ENCODE measurements at regions not wholly inside any gene's neighbourhood (a gene's known extent, or its start where the extent isn't known, plus 50 kb on each side); places are given as distances from the start of the nearest gene placed in this dataset.

DNA sequence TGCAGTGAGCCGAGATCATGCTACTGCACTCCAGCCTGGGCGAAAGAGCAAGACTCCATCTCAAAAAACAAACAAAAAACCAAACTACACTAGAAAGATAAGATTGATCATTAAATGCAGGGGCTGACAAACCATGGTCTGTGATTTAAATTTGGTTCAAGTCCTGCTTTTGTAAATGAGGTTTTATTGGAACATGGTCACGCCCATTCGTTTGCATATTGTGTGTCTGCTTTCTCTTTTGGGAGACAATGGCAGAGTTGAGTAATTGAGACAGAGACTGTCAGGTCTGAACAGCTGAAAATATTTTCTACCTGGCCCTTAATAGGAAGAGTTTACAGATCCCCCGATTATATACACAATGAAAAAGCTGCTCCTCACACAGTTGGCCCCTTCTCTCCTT lies 235.5 kb upstream of the EEF2KMT start:
- TF ChIP-seq, protein P1, sequence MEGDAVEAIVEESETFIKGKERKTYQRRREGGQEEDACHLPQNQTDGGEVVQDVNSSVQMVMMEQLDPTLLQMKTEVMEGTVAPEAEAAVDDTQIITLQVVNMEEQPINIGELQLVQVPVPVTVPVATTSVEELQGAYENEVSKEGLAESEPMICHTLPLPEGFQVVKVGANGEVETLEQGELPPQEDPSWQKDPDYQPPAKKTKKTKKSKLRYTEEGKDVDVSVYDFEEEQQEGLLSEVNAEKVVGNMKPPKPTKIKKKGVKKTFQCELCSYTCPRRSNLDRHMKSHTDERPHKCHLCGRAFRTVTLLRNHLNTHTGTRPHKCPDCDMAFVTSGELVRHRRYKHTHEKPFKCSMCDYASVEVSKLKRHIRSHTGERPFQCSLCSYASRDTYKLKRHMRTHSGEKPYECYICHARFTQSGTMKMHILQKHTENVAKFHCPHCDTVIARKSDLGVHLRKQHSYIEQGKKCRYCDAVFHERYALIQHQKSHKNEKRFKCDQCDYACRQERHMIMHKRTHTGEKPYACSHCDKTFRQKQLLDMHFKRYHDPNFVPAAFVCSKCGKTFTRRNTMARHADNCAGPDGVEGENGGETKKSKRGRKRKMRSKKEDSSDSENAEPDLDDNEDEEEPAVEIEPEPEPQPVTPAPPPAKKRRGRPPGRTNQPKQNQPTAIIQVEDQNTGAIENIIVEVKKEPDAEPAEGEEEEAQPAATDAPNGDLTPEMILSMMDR (IDR thresholded peaks at IDR 0.05; ENCODE audit: insufficient read depth, low read length, missing control alignments) = no peak
- no peak for DNase-seq (ENCODE audit: low read depth, low spot score)
- POLR2A ChIA-PET = no interaction called here
- CTCF ChIA-PET = no interaction called here
- H3K4me3 ChIP-seq (ENCODE audit: low read depth, low read length) = no peak overlapping the region

DNA sequence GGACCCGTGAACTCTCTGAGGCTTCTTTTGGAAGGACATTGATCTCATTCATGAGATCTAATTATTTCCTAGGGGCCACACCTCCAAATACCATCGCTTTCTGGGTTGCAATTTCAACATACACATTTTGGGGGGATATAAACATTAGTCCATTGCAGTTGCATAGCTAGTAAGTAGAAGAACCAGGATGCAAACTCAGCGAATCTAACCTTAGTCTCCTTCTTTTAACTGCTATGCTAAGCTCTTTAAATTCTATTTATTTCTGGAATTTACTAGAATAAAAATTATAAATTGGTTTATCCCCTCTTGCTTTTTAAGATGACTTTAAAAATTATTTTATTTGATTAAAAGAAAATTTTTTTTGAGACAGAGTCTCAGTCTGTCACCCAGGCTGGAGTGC lies 232.5 kb upstream of the EEF2KMT start:
- H3K4me3 ChIP-seq (ENCODE audit: low read depth, low read length) = no peak overlapping the region
- TF ChIP-seq, protein P1 (IDR thresholded peaks at IDR 0.05; ENCODE audit: insufficient read depth, low read length, missing control alignments) = no peak
- POLR2A ChIA-PET = no interaction called here
- CTCF ChIA-PET = no interaction called here
- no peak for DNase-seq (ENCODE audit: low read depth, low spot score)

DNA sequence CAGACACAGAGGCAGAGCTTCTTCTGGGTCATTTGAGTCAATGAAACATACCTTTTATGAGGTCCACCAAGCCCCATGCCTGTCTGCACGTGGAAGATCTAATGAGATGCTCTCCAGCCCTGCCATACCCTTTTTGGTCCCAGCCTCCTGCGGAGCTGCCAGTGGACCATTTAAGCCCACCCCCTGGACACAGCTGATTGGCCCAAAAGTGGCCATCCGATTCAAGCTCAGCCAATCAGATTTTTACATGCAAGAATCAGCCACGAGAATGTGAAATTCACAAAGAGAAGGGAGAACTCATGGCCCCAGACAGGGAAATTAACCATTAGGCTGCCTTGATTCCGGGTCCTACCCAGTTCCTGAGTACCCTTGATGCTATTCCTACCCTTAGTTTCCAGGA lies 231.0 kb upstream of the EEF2KMT start:
- H3K4me3 ChIP-seq (ENCODE audit: low read depth, low read length) = no peak overlapping the region
- ChIA-PET CTCF (no interaction called here), POLR2A (no interaction called here)
- TF ChIP-seq, protein P1 (IDR thresholded peaks at IDR 0.05; ENCODE audit: insufficient read depth, low read length, missing control alignments) = no peak
- DNase-seq (ENCODE audit: low read depth, low spot score) = no peak

DNA sequence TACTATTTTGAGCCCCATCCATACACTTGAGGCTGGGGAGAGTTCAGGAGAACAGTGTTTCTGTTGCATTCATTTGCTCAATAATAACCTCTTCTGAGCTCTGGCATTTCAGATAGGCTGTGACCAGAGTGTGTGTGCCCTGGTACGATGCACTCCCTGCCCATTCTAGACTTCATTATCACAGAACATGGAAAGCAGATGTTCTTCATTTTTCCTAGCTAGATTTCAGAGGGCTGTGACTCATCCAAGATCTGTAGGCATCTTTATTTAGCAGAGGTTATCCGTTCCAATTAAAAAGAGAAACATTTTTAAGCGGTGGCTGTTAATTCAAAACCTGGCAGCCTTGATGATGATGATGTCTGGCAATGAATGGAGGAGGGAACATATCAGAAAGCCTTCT lies 228.8 kb upstream of the EEF2KMT start:
- CTCF ChIA-PET = no interaction called here
- DNase-seq (ENCODE audit: low read depth, low spot score) = no peak
- no peak overlapping the region for H3K4me3 ChIP-seq (ENCODE audit: low read depth, low read length)
- TF ChIP-seq, protein P1 (IDR thresholded peaks at IDR 0.05; ENCODE audit: insufficient read depth, low read length, missing control alignments) = no peak
- POLR2A ChIA-PET = no interaction called here

DNA sequence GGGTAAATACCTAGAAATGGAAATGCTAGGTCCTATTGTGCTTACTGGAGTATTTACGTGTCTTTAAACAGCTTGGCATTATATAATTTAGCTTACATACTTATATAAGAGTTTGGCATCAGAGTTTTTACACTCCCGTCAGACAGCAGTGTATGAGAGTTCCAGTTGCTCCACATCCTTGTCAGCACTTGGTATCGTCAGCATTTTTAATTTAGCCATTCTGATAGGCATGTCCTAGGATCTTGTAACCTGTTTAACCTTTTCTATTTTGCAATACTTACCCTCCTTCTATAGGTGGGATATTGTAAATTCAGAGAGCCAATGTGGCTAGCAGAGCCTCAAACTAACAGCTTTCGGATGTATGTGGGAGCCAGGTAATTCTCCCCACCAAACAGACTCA lies 228.3 kb upstream of the EEF2KMT start:
- ChIA-PET CTCF (no interaction called here), POLR2A (no interaction called here)
- DNase-seq (ENCODE audit: low read depth, low spot score) = no peak
- TF ChIP-seq, protein P1 (IDR thresholded peaks at IDR 0.05; ENCODE audit: insufficient read depth, low read length, missing control alignments) = no peak
- no peak overlapping the region for H3K4me3 ChIP-seq (ENCODE audit: low read depth, low read length)

DNA sequence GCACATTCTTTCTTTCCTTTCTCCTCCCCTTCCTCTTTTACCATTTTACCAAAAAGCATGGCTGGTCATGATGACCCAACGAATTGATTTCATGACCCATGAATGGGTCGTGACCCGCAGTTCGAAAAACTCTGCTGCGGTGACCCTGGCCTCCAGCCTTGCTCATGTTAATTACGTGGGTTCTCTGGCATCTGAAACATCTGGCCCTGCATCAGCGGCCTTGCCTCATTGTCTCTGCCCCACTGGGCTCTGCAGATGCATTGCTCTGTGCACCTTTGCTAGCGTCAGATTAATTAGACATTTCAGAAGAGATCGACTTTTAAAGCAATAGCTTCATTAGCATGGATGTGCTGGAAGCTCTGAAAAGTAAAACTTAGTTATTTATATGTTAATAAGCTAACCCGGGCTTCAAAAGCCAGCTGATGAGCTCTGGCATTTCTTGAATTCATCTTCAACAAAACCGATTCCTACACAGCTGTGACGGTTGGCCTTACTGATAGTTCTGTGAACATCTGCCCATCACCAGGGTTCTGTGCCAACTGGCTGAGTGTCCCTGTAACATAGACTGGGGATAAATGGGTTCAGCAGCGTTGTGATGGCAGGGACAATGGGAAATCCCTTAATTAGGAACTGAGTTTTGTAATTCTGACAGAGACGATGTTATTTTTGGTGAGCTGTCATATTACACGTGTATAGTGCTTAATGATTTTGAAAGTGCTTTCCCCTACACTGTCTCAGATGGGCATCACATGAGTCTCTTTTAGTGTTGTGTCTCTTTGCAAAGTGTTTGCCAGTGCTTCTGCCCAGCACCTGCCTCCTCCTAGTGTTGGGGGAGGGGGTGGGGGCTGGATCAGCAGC lies 225.9 kb upstream of the EEF2KMT start:
- H3K4me3 ChIP-seq (ENCODE audit: low read depth, low read length) = no peak overlapping the region
- TF ChIP-seq, protein P1 (IDR thresholded peaks at IDR 0.05; ENCODE audit: insufficient read depth, low read length, missing control alignments) = no peak
- CTCF ChIA-PET = no interaction called here
- no peak for DNase-seq (ENCODE audit: low read depth, low spot score)
- POLR2A ChIA-PET = no interaction called here

Measured in AG04449 (cell line).